Mesendoderm (in vitro differentiated cells): ENCODE measurements at regions not wholly inside any gene's neighbourhood (a gene's known extent, or its start where the extent isn't known, plus 50 kb on each side); places are given as distances from the start of the nearest gene placed in this dataset.

Experiments
- DNase-seq: peaks from one replicate; pipeline ENCODE4 v3.0.0; 2013
- H2AK5ac ChIP-seq: 2 replicates; pipeline ENCODE4 v1.6.1; 2013; ENCODE audit warnings: low read length, inconsistent platforms
- H2BK120ac ChIP-seq: 2 replicates; pipeline ENCODE4 v1.6.1; 2013; ENCODE audit warnings: low read depth, mild to moderate bottlenecking, low read length, moderate library complexity, mixed read lengths
- H2BK15ac ChIP-seq: replicated peaks from 2 replicates; pipeline ENCODE4 v1.6.1; 2013; ENCODE audit warnings: low read depth, mild to moderate bottlenecking, moderate library complexity
- H2BK5ac ChIP-seq: 2 replicates; pipeline ENCODE4 v1.6.1; 2013; ENCODE audit warnings: low read length, inconsistent platforms
- H3K18ac ChIP-seq: 2 replicates; pipeline ENCODE4 v1.6.1; 2013; ENCODE audit warnings: mild to moderate bottlenecking, low read length, mixed read lengths
- H3K23ac ChIP-seq: one replicate; pipeline ENCODE4 v1.6.1; 2013; ENCODE audit warnings: low read length
- H3K27ac ChIP-seq: 2 replicates; pipeline ENCODE4 v1.5.1; 2013; ENCODE audit warnings: low read depth, mild to moderate bottlenecking, inconsistent platforms, low read length, moderate library complexity
- H3K27me3 ChIP-seq: 2 replicates; pipeline ENCODE4 v1.6.1; 2013; ENCODE audit warnings: low read length, control low read depth, mild to moderate bottlenecking, inconsistent platforms; ENCODE audit not compliant: insufficient read depth, poor library complexity
- H3K36me3 ChIP-seq: 2 replicates; pipeline ENCODE4 v1.6.1; 2013; ENCODE audit warnings: low read length, inconsistent platforms; ENCODE audit not compliant: control insufficient read depth, insufficient read depth
- H3K4ac ChIP-seq: one replicate; pipeline ENCODE4 v1.6.1; 2013; ENCODE audit warnings: low read depth, mild to moderate bottlenecking, low read length, moderate library complexity
- H3K4me1 ChIP-seq: 2 replicates; pipeline ENCODE4 v1.6.1; 2013; ENCODE audit warnings: low read depth, low read length, inconsistent platforms; ENCODE audit not compliant: control insufficient read depth
- H3K4me2 ChIP-seq: 2 replicates; pipeline ENCODE4 v1.6.1; 2013; ENCODE audit warnings: low read length
- H3K4me3 ChIP-seq: 2 replicates; pipeline ENCODE4 v1.5.1; 2013; ENCODE audit warnings: mild to moderate bottlenecking, low read length
- H3K56ac ChIP-seq: one replicate; pipeline ENCODE4 v1.6.1; 2013; ENCODE audit warnings: low read length
- H3K79me1 ChIP-seq: 2 replicates; pipeline ENCODE4 v1.6.1; 2013; ENCODE audit warnings: low read length, inconsistent platforms
- H3K79me2 ChIP-seq: 2 replicates; pipeline ENCODE4 v1.6.1; 2013; ENCODE audit warnings: mild to moderate bottlenecking, low read length; ENCODE audit not compliant: control insufficient read depth, insufficient read depth
- H3K9ac ChIP-seq: 2 replicates; pipeline ENCODE4 v1.6.1; 2013; ENCODE audit warnings: low read length, inconsistent platforms
- H4K5ac ChIP-seq: one replicate; pipeline ENCODE4 v1.6.1; 2013; ENCODE audit warnings: low read length
- H4K8ac ChIP-seq: one replicate; pipeline ENCODE4 v1.6.1; 2013; ENCODE audit warnings: low read depth, mild to moderate bottlenecking, control low read depth, low read length, moderate library complexity
- whole genome bisulfite sequencing: extraction: QIAGEN DNeasy Blood & Tissue Kit; methylation state at CpG from one replicate; pipeline ENCODE4 v1.1.7; 2013; ENCODE audit warnings: low lambda C conversion rate, missing lambda C conversion rate; ENCODE audit not compliant: insufficient coverage; ENCODE audit errors: extremely low coverage; 5-methylcytosine and 5-hydroxymethylcytosine counted together

DNA sequence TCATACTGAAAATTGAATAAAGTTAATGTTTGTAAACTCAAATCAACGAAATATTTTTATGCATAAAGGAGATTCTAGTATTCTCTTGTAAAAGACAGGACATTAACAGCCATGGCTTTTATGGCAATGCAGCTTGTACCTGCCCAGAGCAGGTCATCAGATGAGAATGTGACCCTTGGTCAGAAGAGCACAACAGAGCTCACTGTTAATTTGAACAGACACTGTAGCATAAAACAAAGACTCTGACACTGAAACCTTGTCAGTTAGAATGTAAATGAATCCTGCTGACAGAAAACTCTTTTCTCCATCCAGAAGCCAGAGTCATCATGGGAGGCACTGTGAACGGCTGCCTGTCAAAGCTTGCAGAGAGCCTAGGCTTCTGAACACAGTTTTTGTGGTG, 410.6 kb downstream of the RAP2B start:
- H2BK120ac ChIP-seq = no peak overlapping the region
- no CpG with 5 or more reads among the region's 2 CpGs for WGBS

DNA sequence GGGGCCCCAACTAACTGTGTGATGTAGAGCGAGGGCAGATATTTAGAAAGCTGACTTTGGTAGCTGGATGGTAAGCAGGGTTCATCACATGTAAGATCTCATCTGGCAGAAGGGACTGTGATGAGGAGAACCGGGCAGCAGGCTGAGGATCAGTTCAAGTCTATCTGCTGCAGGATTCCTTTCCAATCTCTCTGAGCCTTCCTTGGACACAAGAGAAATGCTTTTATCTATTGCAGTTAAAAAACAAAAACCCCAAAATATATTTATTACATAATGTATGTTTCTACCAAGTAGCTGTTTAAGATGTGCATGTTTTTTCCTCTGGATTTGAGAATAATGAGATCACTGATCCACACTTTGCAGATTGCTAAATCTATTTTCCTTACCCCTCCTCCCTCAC, 411.5 kb downstream of the RAP2B start:
- no peak overlapping the region for H2BK5ac ChIP-seq
- no peak overlapping the region for H4K5ac ChIP-seq
- no CpG with 5 or more reads among the region's 2 CpGs for WGBS

More for the DNA sequence above, 410.6 kb downstream of the RAP2B start:
- Histone ChIP-seq H3K79me1 (no peaks in the 10 kb centered on the region), H2AK5ac (no peak overlapping the region), H2BK5ac (no peak overlapping the region), H3K4me3 (no peak overlapping the region), H3K27ac (no peak overlapping the region), H3K36me3 (no peaks in the 10 kb centered on the region), H3K4me1 (no peaks in the 10 kb centered on the region), H2BK15ac (no peak overlapping the region), H3K18ac (no peak overlapping the region), H3K4ac (no peak overlapping the region), H3K4me2 (no peak overlapping the region), H3K56ac (no peak overlapping the region), H4K8ac (no peak overlapping the region), H4K5ac (no peak overlapping the region), H3K27me3 (no peaks in the 10 kb centered on the region), H3K23ac (no peak overlapping the region), H3K79me2 (no peaks in the 10 kb centered on the region), H3K9ac (no peak overlapping the region)
- DNase-seq = no peak

DNA sequence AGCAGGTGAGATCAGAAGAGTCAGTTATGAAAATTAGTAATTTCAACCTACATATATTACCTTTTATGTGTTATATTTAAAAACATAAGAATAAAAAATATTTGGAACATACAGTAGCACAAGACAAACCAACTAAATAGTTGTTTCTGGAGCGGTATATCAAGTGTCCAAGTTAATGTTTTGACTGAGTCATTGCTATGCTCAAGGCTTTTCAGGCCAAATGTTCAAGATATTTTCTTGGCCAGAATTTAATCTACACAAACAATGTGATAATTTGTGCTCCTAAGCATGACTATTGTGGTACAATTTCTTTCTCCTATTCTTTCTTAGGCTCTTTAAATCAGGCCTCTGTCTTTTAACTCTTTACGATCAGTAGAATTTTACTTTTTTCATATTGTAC, 412.4 kb downstream of the RAP2B start:
- Histone ChIP-seq H2BK15ac (no peak overlapping the region), H3K79me1 (no peaks in the 10 kb centered on the region), H2BK120ac (no peak overlapping the region), H2BK5ac (no peak overlapping the region), H3K56ac (no peak overlapping the region), H3K9ac (no peak overlapping the region), H3K36me3 (no peaks in the 10 kb centered on the region), H3K23ac (no peak overlapping the region), H3K18ac (no peak overlapping the region), H3K4me3 (no peak overlapping the region), H3K4me1 (no peaks in the 10 kb centered on the region), H4K5ac (no peak overlapping the region), H2AK5ac (no peak overlapping the region), H4K8ac (no peak overlapping the region), H3K4me2 (no peak overlapping the region), H3K79me2 (no peaks in the 10 kb centered on the region), H3K27me3 (no peaks in the 10 kb centered on the region), H3K27ac (no peak overlapping the region), H3K4ac (no peak overlapping the region)
- no CpG with 5 or more reads among the region's 2 CpGs for WGBS
- DNase-seq = no peak

More for the DNA sequence above, 411.5 kb downstream of the RAP2B start:
- Histone ChIP-seq H3K79me1 (no peaks in the 10 kb centered on the region), H3K27ac (no peak overlapping the region), H3K18ac (no peak overlapping the region), H3K27me3 (no peaks in the 10 kb centered on the region), H3K36me3 (no peaks in the 10 kb centered on the region), H4K8ac (no peak overlapping the region), H3K9ac (no peak overlapping the region), H3K4me1 (no peaks in the 10 kb centered on the region), H3K23ac (no peak overlapping the region), H2BK120ac (no peak overlapping the region), H3K56ac (no peak overlapping the region), H3K4ac (no peak overlapping the region), H2BK15ac (no peak overlapping the region), H3K4me3 (no peak overlapping the region), H3K79me2 (no peaks in the 10 kb centered on the region), H2AK5ac (no peak overlapping the region), H3K4me2 (no peak overlapping the region)
- no peak for DNase-seq

DNA sequence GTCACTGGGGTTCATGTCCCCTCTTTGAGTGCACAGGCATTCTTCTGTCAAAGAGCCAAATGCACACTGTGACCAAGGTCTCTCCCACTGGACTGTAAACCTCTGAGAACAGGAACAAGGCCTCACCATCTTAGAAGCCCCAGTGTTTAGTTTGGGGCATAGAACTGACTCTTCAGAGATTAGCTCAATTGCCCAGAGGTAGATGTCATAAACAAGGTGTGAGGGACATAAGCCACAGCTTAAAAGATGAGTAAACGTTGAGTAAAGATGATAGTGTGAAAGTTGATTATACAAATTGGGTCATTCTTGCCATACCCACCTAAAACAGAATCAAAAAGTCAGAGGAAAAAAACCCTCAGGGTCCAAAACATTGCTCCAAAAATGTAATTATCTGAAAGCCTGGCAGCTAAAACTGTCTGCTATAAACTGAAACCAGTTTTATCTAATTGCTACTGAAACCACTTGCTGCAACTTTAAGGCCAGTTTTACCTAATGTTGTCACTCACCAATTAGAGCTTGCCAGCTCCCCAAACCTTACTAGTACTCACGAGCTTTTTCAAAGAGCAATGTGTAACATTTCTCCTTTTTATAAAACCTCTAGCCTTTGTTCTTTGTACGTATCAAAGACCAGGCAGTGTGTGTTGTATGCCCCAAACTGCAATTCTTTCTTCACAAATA, 415.2 kb downstream of the RAP2B start:
- no peaks in the 10 kb centered on the region for H3K4me1 ChIP-seq
- H3K36me3 ChIP-seq = no peaks in the 10 kb centered on the region
- WGBS = no CpG with 5 or more reads among the region's 3 CpGs
- H3K4me3 ChIP-seq = no peak overlapping the region
- H2AK5ac ChIP-seq = no peak overlapping the region
- H3K4me2 ChIP-seq = no peak overlapping the region
- H2BK120ac ChIP-seq = no peak overlapping the region
- no peaks in the 10 kb centered on the region for H3K27me3 ChIP-seq
- H3K79me2 ChIP-seq = no peaks in the 10 kb centered on the region
- H3K4ac ChIP-seq = no peak overlapping the region
- H3K23ac ChIP-seq = no peak overlapping the region
- H3K18ac ChIP-seq = no peak overlapping the region
- no peak overlapping the region for H2BK15ac ChIP-seq
- no peak overlapping the region for H4K5ac ChIP-seq
- no peak overlapping the region for H3K56ac ChIP-seq
- H3K79me1 ChIP-seq = no peaks in the 10 kb centered on the region
- H2BK5ac ChIP-seq = no peak overlapping the region
- H4K8ac ChIP-seq = no peak overlapping the region
- no peak overlapping the region for H3K9ac ChIP-seq
- DNase-seq = no peak
- no peak overlapping the region for H3K27ac ChIP-seq

DNA sequence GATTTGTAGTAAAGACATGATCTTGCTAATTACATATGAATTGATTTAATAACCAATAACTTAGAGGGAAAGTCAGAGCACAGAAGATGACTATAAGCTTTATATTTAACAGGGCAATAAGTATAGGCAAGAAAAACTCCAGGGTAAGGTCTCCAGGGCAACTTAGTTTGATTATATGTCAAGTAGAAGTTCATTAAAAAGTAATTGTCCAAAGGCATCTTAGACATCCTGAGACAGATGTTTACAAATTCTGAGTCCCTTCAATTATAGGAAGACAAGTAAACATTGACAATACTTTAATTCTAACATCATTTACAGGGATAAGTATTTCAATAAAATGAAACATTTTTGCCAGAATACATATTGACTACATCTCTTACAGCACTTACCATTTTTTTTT, 416.0 kb downstream of the RAP2B start:
- DNase-seq = no peak

DNA sequence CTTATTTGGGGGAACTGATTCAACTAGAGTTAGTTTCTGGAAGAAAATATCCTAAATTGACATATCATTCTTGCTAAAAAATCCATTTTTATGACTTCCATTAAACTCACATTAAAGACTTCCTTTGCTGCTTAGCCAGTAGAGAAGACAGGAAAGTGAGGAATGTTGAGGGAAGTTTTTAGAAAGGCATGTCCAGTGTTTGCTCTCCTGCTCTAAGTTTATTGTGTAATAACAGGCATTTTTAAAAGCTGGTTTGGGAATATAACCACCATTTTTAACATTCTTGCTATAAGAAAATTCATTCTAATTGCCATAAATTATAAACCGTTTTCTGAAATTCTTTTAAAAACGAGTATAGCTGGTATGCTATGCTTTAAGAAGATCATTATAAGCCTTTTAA, 428.0 kb downstream of the RAP2B start:
- Histone ChIP-seq H3K4ac (no peak overlapping the region), H4K5ac (no peak overlapping the region), H3K79me1 (no peaks in the 10 kb centered on the region), H3K27me3 (no peaks in the 10 kb centered on the region), H2BK120ac (no peak overlapping the region), H3K9ac (no peak overlapping the region), H3K4me2 (no peak overlapping the region), H2BK15ac (no peak overlapping the region), H2AK5ac (no peak overlapping the region), H3K23ac (no peak overlapping the region), H3K4me3 (no peak overlapping the region), H3K56ac (no peak overlapping the region), H4K8ac (no peak overlapping the region), H3K27ac (no peak overlapping the region), H3K79me2 (no peaks in the 10 kb centered on the region), H3K4me1 (no peaks in the 10 kb centered on the region), H3K36me3 (no peaks in the 10 kb centered on the region), H3K18ac (no peak overlapping the region), H2BK5ac (no peak overlapping the region)
- WGBS = no CpG with 5 or more reads among the region's 2 CpGs
- no peak for DNase-seq

More for the DNA sequence above, 416.0 kb downstream of the RAP2B start:
- no peak overlapping the region for H3K9ac ChIP-seq
- no peak overlapping the region for H2AK5ac ChIP-seq
- H3K56ac ChIP-seq = no peak overlapping the region
- H3K23ac ChIP-seq = no peak overlapping the region
- no peaks in the 10 kb centered on the region for H3K4me1 ChIP-seq
- H3K79me2 ChIP-seq = no peaks in the 10 kb centered on the region
- no peak overlapping the region for H2BK5ac ChIP-seq
- H4K5ac ChIP-seq = no peak overlapping the region
- H3K4me2 ChIP-seq = no peak overlapping the region
- H3K27ac ChIP-seq = no peak overlapping the region
- no peak overlapping the region for H2BK15ac ChIP-seq
- H3K79me1 ChIP-seq = no peaks in the 10 kb centered on the region
- no peaks in the 10 kb centered on the region for H3K36me3 ChIP-seq
- no peak overlapping the region for H3K4me3 ChIP-seq
- no peaks in the 10 kb centered on the region for H3K27me3 ChIP-seq
- H3K18ac ChIP-seq = no peak overlapping the region
- no peak overlapping the region for H4K8ac ChIP-seq
- H3K4ac ChIP-seq = no peak overlapping the region
- no peak overlapping the region for H2BK120ac ChIP-seq
